GM18507 (cell line): ENCODE measurements at regions not wholly inside any gene's neighbourhood (a gene's known extent, or its start where the extent isn't known, plus 50 kb on each side); places are given as distances from the start of the nearest gene placed in this dataset.
"Not testable (repeated sequence)": the region's sequence is repeated elsewhere in the genome, so short reads cannot be mapped to it uniquely, and the experiment has no call there.

Source experiments
- DNase-seq: peaks from one replicate; pipeline ENCODE4 v3.0.0; 2011; ENCODE audit warnings: low read depth; ENCODE audit not compliant: insufficient read length; ENCODE audit errors: extremely low spot score
- FAIRE-seq: peaks from 2 replicates; lab custom pipeline; 2011; peaks lifted over from hg19 to GRCh38; lab: Jason Lieb, UNC

GRCh38 chr1:61028136-61028535 is 54.2 kb upstream of the NFIA start:
- FAIRE-seq: no peak
- no peak for DNase-seq

GRCh38 chr1:61018068-61018467 is 64.3 kb upstream of the NFIA start:
- not testable (repeated sequence) for DNase-seq, FAIRE-seq

GRCh38 chr1:61017651-61018050 is 64.7 kb upstream of the NFIA start:
- no peak for DNase-seq
- FAIRE-seq: no peak

- no peak for DNase-seq
- no peak for FAIRE-seq
Measured at GRCh38 chr1:61013946-61014667, 68.3 kb upstream of the NFIA start.

- FAIRE-seq: no peak
- no peak for DNase-seq
Measured at GRCh38 chr1:61013189-61013945, 69.0 kb upstream of the NFIA start.

GRCh38 chr1:61012341-61012761 is 70.0 kb upstream of the NFIA start:
- FAIRE-seq (no peak), DNase-seq (no peak)

GRCh38 chr1:61011561-61012263 is 70.6 kb upstream of the NFIA start:
- DNase-seq (no peak), FAIRE-seq (no peak)

- FAIRE-seq: no peak
- no peak for DNase-seq
Measured at GRCh38 chr1:61007534-61008364, 74.6 kb upstream of the NFIA start.

- DNase-seq (no peak), FAIRE-seq (no peak)
Measured at GRCh38 chr1:61005614-61006580, 76.5 kb upstream of the NFIA start.

GRCh38 chr1:61004262-61005003 is 77.9 kb upstream of the NFIA start:
- DNase-seq (no peak), FAIRE-seq (no peak)

GRCh38 chr1:61000327-61000726 is 82.0 kb upstream of the NFIA start:
- no peak for FAIRE-seq
- DNase-seq: no peak

GRCh38 chr1:60998786-60999185 is 83.6 kb upstream of the NFIA start:
- FAIRE-seq (no peak), DNase-seq (no peak)

- DNase-seq (no peak), FAIRE-seq (no peak)
Measured at GRCh38 chr1:60994828-60995492, 87.4 kb upstream of the NFIA start.

- no peak for DNase-seq
- no peak for FAIRE-seq
Measured at GRCh38 chr1:60994369-60994768, 88.0 kb upstream of the NFIA start.

- no peak for DNase-seq
- no peak for FAIRE-seq
Measured at GRCh38 chr1:60992165-60992564, 90.2 kb upstream of the NFIA start.

GRCh38 chr1:60990714-60991090 is 91.7 kb upstream of the NFIA start:
- FAIRE-seq: no peak
- no peak for DNase-seq
